ENCODE measurements at regions not wholly inside any gene's neighbourhood (a gene's known extent, or its start where the extent isn't known, plus 50 kb on each side); places are given as distances from the start of the nearest gene placed in this dataset.

GRCh38 chr6:105588123-105588710 is 185.3 kb upstream of the PREP start:
- TF ChIP-seq EZH2phosphoT487 (IDR thresholded peaks at IDR 0.05) (no peak), CTCF (IDR thresholded peaks at IDR 0.05) (no peak), EZH2 (IDR thresholded peaks at IDR 0.05) (no peak)

Data from neural progenitor cell (in vitro differentiated cells).